ENCODE measurements at regions not wholly inside any gene's neighbourhood (a gene's known extent, or its start where the extent isn't known, plus 50 kb on each side); places are given as distances from the start of the nearest gene placed in this dataset.
"Not testable (repeated sequence)": the region's sequence is repeated elsewhere in the genome, so short reads cannot be mapped to it uniquely, and the experiment has no call there.

DNA sequence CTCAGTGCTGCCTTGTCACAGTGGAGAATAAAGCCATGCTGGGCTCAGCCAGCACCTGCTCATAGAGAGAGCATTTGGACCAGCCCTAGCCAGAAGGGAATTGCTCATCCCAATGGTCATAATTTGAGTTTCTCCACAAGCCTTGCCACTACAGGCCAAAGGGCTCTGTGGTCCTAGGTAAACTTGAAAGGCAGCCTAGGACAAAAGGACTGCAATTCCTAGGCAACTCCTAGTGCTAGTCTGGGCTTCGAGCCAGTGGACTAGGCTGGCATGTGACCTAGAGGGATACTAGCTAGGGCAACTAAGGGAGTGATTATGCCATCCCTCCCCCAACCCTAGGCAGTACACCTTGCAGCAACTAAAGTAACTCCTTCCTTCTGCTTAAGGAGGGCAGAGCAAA, 516.2 kb downstream of the BCKDHB start:
- DNase-seq = no peak

DNA sequence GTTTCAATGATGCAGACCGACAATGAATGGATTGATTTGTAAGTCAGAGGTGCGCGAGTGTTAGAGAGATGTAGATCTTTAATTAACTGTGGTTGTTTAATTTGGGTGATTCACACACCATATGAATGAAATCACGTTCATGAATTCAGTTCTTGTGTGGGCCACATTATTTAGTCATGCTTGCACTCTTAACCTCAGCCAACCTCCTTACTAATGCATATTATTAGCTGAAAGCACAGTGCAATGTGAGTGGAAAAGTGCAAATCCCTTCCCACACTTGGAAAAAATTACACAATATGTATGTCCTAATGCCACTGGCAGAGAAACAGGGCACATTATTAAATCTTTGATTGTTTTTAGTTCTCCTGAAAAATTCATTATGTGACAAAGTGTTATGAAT, 512.5 kb downstream of the BCKDHB start:
- no peak for DNase-seq

DNA sequence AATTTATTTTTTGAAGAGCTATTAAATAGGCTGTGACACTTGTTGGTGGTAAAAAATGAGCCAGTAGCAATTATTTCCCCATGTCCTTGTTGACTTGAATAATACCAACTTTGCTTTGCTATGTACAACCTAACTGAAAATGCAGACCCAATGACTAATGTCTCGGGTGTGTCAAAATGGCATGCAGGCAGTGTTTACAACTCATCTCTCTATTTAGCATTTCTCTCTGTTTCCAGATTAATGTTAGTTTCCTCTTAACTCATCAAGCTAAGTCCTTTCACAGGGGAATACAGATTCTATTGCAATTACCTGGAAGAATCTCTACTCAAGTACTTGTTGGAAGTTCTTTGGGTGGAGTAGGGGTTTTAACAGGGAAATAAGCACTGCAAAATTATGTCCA, 504.4 kb downstream of the BCKDHB start:
- no peak for DNase-seq

- no peak for DNase-seq
These were observed 502.4 kb downstream of the BCKDHB start for GRCh38 chr6:80608881-80609280.

GRCh38 chr6:80607811-80608391, 501.4 kb downstream of the BCKDHB start:
- no peak for DNase-seq

DNA sequence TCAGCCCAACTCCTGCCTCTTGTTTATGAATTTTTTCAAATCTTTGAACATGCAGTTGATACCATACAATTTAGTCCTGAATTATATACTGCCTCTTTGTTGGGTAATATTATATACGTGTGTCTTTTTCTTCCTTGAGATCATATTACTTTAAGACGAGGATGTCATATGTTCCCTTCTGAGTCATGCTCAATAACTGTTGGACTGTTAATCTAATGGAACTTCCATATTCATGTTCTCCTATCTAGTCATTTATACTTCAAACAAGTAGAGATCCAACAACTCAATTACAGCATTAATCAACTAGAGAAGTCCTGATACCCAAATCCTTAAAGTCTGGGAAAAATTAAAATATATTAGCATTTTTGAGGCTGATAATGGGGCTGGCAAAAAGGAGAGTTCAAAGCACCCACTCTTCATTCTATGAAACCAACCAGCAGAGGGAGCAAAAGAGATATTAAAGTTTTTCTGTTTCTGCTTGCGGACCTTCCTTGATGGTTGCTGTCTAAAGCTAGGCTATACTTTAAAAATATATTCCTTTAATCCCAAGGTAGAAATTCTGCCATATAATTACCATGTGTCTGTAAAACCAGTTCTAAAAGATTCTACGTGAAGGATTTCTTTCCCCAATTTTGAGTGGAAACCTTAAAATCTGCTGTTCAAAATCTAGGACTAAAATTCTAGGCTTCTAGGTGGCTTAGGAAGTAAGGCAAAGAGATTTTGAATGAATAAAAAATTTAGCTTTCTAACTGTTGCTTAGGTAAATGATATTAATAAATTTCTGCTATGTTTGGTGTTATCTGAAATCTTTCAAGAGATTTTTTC, 498.9 kb downstream of the BCKDHB start:
- DNase-seq = no peak

DNA sequence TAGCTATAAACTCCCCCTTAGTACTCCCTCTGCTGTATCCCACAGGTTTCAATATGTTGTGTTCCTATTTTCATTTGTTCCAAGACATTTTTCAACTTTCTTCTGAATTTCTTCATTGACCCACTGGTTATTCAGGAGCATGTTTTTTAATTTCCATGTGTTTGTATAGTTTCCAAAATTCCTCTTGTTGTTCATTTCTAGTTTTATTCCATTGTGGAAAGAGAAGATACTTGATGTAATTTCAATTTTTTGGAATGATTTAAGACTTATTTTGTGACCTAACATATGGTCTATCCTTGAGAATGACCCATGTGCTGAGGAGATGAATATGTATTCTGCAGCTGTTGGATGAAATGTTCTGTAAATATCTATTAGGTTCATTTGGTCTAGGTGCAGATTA, 497.2 kb downstream of the BCKDHB start:
- no peak for DNase-seq

- DNase-seq = no peak
These were observed 488.0 kb downstream of the BCKDHB start for GRCh38 chr6:80594461-80594860.

DNA sequence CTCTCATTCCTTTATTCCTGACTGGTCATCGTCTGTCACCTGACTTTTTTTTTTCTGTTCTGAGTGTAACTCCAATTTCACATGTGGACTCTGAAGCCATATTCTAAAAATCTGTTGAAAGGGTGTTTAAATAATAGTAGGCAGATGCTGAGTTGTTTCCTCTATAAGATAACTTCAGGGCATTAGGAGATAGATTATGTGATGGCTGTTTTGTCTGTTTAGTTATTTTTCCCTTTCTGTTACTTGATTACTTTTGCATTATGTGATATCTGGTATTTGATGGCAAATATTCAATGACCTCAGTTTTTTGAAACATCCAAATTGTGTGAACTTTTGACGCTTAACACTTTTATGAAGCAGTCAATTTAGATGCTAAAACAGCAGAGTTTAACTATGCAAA, 486.0 kb downstream of the BCKDHB start:
- no peak for DNase-seq

GRCh38 chr6:80586242-80586641, 479.8 kb downstream of the BCKDHB start:
- DNase-seq = no peak

- no peak for DNase-seq
These were observed 473.0 kb downstream of the BCKDHB start for GRCh38 chr6:80579391-80580023.

DNA sequence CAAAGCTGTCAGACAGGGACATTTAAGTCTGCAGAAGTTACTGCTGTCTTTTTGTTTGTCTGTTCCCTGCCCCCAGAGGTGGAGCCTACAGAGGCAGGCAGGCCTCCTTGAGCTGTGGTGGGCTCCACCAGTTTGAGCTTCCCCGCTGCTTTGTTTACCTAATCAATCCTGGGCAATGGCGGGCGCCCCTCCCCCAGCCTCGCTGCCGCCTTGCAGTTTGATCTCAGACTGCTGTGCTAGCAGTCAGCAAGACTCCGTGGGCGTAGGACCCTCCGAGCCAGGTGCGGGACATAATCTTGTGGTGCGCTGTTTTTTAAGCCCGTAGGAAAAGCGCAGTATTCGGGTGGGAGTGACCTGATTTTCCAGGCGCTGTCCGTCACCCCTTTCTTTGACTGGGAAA, 466.8 kb downstream of the BCKDHB start:
- not testable (repeated sequence) for DNase-seq

DNA sequence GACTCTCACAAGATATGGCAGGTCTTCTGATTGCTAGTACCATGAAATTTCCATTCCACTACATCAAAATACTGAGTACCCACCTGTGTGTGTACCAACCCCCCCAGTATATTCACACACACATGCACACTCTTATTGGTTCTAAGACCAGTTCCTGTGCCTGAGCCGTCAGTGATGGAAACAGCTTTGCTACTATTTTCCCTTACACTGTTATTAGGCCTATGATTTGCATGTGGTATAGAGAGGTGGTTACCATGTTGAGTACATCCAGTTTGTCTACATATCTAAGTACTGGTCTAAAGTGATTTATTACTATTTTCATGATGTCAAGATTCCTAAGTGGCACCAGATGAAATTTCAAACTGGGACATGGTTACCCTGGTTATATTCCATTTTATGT, 459.9 kb downstream of the BCKDHB start:
- DNase-seq = no peak

DNA sequence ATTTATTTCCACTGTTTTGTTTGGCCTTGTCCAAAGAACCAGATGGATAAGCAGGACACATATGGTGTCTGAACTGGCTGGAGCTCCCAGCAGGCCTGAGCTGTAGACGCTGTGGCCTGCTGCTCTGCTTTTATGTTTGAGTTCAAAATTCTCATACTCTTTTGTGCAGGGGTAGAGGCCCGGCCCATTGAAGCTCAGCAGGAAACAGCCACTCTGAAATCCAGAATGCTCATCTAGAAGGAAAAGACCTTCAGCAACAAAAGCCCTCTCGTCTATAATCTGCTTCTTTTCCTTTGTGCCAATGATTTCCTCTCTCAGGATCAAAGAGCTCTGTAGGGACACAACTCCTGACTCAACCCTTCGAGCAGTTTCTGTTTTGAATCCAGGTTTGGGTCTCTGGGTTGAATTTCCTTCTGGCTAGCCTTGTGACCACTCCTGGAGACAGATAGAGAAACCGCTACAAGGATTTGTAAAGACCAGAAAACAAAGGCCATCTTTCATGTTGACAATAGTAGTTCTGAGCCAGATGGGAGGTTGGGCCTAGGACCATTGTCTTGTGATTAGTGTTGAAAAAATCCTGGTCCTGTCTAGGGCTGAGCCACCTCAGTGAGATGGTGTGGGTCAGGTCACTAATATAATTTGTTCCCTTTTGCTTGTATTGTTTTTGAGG, 446.7 kb downstream of the BCKDHB start:
- no peak for DNase-seq

DNA sequence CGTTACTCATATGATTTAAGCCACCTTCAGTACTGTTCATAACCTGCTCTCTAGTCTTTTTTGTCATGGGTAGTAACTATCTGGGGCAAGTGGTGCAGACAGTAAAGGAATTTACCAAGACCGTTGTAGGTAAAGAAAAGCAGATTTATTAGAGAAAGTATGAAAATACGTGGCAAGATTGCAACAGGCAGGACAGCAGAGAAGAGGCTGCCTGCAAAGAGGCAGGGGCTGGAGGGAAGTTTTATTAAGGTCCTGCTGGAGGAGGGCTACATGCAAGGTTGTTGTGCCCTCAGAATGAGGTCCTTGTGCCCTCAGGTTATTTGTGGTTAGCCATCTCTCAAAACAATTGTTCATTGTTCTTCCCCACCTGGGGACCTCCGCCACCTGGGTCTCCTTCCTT, 444.3 kb downstream of the BCKDHB start:
- DNase-seq = no peak

DNA sequence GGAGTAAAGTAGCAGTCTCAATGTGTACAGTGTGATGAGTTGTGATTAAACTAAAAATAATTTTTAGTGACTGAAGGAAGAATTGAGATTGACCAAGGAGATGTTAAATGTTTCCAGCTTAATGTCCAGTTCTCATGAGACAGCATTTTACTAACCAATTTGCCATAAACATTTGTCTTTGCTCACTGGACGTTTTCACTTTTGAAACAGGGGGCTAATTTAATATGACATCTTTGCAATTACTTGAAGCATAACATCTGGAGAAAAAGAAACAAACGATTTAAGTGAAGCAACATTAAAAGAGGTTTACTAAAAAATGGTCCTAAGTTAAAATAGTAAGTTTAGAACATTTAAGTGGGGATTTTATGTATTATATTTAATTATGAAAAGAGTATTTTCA, 443.8 kb downstream of the BCKDHB start:
- no peak for DNase-seq

DNA sequence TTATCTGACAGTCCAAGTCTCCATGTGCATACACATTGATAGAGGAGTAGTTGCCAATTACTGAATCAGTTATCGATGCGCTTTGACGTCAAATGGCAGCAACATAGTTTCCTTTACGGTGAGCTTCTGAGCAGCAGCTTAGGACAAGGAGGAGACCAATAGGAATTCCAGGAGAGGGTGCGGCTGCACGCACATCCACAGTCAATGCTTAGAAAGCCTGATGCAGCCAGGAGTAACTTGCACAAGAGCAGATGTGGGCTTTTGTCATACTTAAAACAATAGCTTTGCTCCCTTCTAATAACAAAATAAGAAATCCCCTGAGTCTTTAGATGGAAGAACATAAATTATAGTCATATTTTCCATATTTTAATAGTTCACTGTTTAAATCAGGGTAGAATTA, 442.1 kb downstream of the BCKDHB start:
- no peak for DNase-seq

DNA sequence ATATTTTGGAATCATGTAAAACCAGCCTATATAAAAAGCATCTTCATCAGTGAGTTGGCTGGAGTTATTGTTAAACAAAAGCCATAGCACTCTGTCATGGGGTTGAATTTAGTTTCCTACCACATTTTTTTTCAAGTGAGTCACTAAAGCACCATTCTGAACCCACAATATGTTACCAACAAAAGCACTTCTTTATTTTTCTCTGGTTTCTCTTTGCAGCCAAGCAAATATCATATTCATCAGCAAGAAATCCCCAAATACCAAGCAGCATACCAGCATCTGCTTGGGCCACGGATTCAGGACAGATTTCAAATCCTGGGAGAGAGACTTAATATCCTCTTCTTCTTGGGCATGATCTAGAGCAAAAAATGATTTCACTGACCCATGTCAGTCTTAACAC, 441.4 kb downstream of the BCKDHB start:
- DNase-seq = no peak

DNA sequence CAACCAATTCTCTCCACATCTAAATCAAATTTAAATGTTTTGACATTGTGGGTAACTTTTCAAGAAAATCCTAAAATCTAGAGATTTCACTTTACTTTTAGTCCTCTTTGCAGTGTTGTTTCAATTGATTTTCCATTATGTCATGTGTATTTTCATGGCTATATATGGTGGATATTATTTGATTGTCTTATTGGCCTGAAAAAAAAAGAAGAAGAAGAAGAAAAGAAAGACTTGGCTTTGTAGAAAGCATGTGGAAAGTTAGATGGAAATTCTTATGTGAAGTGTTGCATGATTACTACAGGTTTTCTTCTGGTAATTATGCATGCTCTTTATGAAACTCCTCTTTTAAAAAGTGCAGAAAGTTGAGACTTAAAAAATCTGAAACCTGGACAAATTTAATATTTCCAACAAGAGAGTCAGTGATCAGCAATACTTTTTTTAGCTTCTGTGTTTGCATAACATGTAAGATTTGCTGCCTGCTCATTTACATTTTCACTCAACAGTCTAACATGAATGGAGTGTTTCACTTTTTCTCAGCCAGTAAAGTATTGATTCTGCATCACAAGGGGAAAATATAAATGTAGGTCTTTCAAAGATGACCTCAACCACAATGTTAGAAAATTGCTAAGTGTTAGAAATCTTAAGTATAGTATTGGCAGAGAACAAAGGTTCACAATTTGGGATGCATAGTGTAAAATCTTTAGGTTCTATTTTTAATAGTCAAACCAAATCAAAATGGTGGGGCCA, 438.7 kb downstream of the BCKDHB start:
- no peak for DNase-seq

- DNase-seq = no peak
These were observed 438.1 kb downstream of the BCKDHB start for GRCh38 chr6:80544555-80544954.

DNA sequence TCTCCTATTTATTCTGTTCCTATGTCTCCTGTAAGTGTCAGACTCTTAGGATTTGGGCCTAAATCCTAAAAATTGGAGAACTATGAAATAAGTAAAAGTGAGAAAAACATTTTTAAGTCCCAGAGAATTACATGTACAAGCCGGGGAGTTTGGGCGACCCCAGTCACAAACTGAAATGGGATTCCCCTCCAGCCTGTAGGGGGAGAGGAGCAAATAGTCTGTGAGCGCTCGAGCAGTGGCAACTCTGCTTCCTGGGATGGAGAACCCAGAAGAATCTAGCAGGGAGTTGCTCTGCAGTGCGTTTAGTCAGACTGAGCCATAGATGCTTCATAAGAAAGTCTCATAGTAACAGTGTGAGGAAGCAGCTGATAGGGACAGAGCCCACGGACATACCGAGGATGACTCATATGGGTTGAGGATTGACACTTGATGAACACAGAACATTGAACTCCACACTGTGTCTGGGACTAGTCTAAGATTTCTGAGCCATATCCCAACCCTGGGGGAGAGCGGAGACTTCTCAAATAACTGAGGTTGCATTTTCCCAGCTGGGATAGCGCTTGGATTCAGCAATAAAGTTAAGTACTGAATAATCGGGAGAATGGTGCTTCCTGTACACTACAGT, 437.2 kb downstream of the BCKDHB start:
- DNase-seq = no peak

- DNase-seq = no peak
These were observed 436.7 kb downstream of the BCKDHB start for GRCh38 chr6:80543151-80543550.
